ENCODE measurements at regions not wholly inside any gene's neighbourhood (a gene's known extent, or its start where the extent isn't known, plus 50 kb on each side); places are given as distances from the start of the nearest gene placed in this dataset.

DNA sequence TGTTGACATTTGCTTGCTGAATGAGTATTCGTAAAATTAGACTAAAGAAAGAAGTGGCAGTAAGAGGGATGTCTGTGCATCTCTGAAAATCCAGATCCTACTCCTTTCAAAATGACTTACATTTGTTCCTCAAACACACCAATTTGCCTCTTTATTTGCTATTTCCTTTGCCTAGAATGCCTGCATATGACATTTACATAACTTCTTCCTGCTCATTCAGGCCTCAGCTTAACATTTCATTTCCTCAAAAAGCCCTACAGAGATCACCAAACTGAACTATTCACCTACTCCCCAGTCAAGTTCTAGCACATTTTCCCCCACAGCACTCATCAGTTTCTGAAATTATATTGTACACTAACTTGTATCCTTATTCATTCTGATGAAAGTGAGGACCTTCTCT, 907.2 kb downstream of the LRFN5 start:
- ChIA-PET POLR2A (no interaction called here), CTCF (no interaction called here)
- Histone ChIP-seq H3K27me3 (replicated peaks; ENCODE audit: control insufficient read depth, insufficient read depth, low read length) (no peaks in the 10 kb centered on the region), H3K4me3 (ENCODE audit: low read depth, low read length) (no peak overlapping the region), H3K9me3 (no peaks in the 10 kb centered on the region), H3K36me3 (ENCODE audit: control insufficient read depth, insufficient read depth, low read length) (no peaks in the 10 kb centered on the region), H3K4me1 (no peaks in the 10 kb centered on the region)
- no TSS peak for BruUV-seq (replicated peaks)
- H3K27ac Mint-ChIP-seq (ENCODE audit: unreplicated experiment) = no peak overlapping the region
- no peaks in the 10 kb centered on the region for H3K4me1 Mint-ChIP-seq (ENCODE audit: low read depth, unreplicated experiment)
- H3K27me3 Mint-ChIP-seq (ENCODE audit: insufficient read depth, unreplicated experiment) = peaks cover 5% of the 10 kb centered on the region
- TF ChIP-seq, protein P1, sequence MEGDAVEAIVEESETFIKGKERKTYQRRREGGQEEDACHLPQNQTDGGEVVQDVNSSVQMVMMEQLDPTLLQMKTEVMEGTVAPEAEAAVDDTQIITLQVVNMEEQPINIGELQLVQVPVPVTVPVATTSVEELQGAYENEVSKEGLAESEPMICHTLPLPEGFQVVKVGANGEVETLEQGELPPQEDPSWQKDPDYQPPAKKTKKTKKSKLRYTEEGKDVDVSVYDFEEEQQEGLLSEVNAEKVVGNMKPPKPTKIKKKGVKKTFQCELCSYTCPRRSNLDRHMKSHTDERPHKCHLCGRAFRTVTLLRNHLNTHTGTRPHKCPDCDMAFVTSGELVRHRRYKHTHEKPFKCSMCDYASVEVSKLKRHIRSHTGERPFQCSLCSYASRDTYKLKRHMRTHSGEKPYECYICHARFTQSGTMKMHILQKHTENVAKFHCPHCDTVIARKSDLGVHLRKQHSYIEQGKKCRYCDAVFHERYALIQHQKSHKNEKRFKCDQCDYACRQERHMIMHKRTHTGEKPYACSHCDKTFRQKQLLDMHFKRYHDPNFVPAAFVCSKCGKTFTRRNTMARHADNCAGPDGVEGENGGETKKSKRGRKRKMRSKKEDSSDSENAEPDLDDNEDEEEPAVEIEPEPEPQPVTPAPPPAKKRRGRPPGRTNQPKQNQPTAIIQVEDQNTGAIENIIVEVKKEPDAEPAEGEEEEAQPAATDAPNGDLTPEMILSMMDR (IDR thresholded peaks at IDR 0.05; ENCODE audit: insufficient read depth in 1 of 2, low read depth in 1 of 2, low read length in 1 of 2, severe bottlenecking in 1 of 2, unreplicated experiment in 1 of 2) = no peak
- intact Hi-C loops (cut with micrococcal nuclease; ENCODE audit: unreplicated experiment) = no loop called here
- no peaks in the 10 kb centered on the region for H3K9me3 Mint-ChIP-seq (ENCODE audit: unreplicated experiment)
- no peaks in the 10 kb centered on the region for H3K36me3 Mint-ChIP-seq (ENCODE audit: insufficient read depth, unreplicated experiment)
- H3K4me3 Mint-ChIP-seq (ENCODE audit: unreplicated experiment) = no peak overlapping the region
- DNase-seq = no peak

DNA sequence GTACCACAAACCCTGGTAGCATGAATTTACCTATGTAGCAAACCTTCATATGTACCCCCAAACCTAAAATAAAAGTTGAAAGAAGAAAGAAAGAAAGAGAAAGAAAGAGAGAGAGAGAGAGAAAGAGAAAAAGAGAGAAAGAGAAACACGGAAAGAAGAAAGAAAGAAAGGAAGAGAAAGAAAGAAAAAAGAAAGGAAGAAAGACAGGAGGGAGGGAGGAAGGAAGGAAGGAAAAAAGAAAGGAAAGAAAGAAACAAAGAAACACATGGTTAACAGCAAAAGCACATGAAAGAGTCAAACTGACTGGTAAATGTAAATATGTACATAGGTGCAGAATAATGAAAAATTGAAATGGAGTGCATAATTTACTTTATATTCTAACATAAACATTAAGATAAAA, 903.4 kb downstream of the LRFN5 start:
- H3K9me3 Mint-ChIP-seq (ENCODE audit: unreplicated experiment) = no peaks in the 10 kb centered on the region
- Histone ChIP-seq H3K4me1 (no peaks in the 10 kb centered on the region), H3K27me3 (replicated peaks; ENCODE audit: control insufficient read depth, insufficient read depth, low read length) (no peaks in the 10 kb centered on the region), H3K4me3 (ENCODE audit: low read depth, low read length) (no peak overlapping the region), H3K36me3 (ENCODE audit: control insufficient read depth, insufficient read depth, low read length) (no peaks in the 10 kb centered on the region), H3K9me3 (no peaks in the 10 kb centered on the region)
- no peak overlapping the region for H3K4me3 Mint-ChIP-seq (ENCODE audit: unreplicated experiment)
- intact Hi-C loops (cut with micrococcal nuclease; ENCODE audit: unreplicated experiment) = no loop called here
- TF ChIP-seq, protein P1 (IDR thresholded peaks at IDR 0.05; ENCODE audit: insufficient read depth in 1 of 2, low read depth in 1 of 2, low read length in 1 of 2, severe bottlenecking in 1 of 2, unreplicated experiment in 1 of 2) = no peak
- H3K27ac Mint-ChIP-seq (ENCODE audit: unreplicated experiment) = no peak overlapping the region
- peaks cover 3% of the 10 kb centered on the region for H3K27me3 Mint-ChIP-seq (ENCODE audit: insufficient read depth, unreplicated experiment)
- H3K4me1 Mint-ChIP-seq (ENCODE audit: low read depth, unreplicated experiment) = no peaks in the 10 kb centered on the region
- ChIA-PET CTCF (no interaction called here), POLR2A (no interaction called here)
- no peaks in the 10 kb centered on the region for H3K36me3 Mint-ChIP-seq (ENCODE audit: insufficient read depth, unreplicated experiment)
- DNase-seq = no peak
- no TSS peak for BruUV-seq (replicated peaks)

DNA sequence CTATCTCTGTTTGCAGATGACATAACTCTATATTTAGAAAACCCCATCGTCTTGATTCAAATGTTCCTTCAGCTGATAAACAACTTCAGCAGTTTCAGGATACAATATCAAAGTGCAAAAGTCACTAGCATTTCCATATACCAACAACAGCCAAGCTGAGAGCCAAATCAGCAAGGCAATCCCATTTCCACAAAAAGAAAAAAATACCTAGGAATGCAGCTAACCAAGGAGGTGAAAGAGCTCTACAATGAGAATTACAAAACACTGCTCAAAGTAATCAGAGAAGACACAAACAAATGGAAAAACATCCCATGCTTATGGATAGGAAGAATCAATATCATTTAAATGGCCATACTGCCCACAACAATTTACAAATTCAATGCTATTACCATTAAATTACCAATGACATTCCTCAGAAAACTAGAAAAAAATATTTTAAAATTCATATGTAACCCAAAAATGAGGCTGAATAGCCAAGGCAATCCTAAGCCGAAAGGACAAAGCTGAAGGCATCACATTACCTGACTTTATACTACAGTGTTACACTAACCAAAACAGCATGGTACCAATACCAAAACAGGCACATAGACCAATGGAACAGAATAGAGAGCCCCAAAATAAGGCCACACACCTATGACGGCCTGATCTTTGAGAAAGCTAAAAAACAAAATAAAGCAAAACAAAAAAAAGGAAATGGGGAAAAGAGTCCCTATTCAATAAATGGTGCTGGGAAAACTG, 901.7 kb downstream of the LRFN5 start:
- ChIA-PET POLR2A (no interaction called here), CTCF (no interaction called here)
- no peaks in the 10 kb centered on the region for H3K4me1 ChIP-seq
- no peaks in the 10 kb centered on the region for H3K27me3 ChIP-seq (replicated peaks; ENCODE audit: control insufficient read depth, insufficient read depth, low read length)
- Mint-ChIP-seq H3K9me3 (ENCODE audit: unreplicated experiment) (no peaks in the 10 kb centered on the region), H3K27ac (ENCODE audit: unreplicated experiment) (no peak overlapping the region), H3K4me1 (ENCODE audit: low read depth, unreplicated experiment) (no peaks in the 10 kb centered on the region), H3K4me3 (ENCODE audit: unreplicated experiment) (no peak overlapping the region), H3K36me3 (ENCODE audit: insufficient read depth, unreplicated experiment) (no peaks in the 10 kb centered on the region), H3K27me3 (ENCODE audit: insufficient read depth, unreplicated experiment) (peaks cover 3% of the 10 kb centered on the region)
- no TSS peak for BruUV-seq (replicated peaks)
- H3K9me3 ChIP-seq = no peaks in the 10 kb centered on the region
- H3K36me3 ChIP-seq (ENCODE audit: control insufficient read depth, insufficient read depth, low read length) = no peaks in the 10 kb centered on the region
- TF ChIP-seq, protein P1 (IDR thresholded peaks at IDR 0.05; ENCODE audit: insufficient read depth in 1 of 2, low read depth in 1 of 2, low read length in 1 of 2, severe bottlenecking in 1 of 2, unreplicated experiment in 1 of 2) = no peak
- no peak for DNase-seq
- H3K4me3 ChIP-seq (ENCODE audit: low read depth, low read length) = no peak overlapping the region
- intact Hi-C loops (cut with micrococcal nuclease; ENCODE audit: unreplicated experiment) = no loop called here

All from Caco-2 (cell line).